Hepatic stellate cell (primary cell): ENCODE measurements at regions not wholly inside any gene's neighbourhood (a gene's known extent, or its start where the extent isn't known, plus 50 kb on each side); places are given as distances from the start of the nearest gene placed in this dataset.
A peak's percentile ranks its signal among the peaks of the same experiment; 100 is the strongest.
"Not testable (repeated sequence)": the region's sequence is repeated elsewhere in the genome, so short reads cannot be mapped to it uniquely, and the experiment has no call there.

ENCODE experiments used
- DNase-seq: peaks from one replicate; pipeline ENCODE4 v3.0.0; 2011; ENCODE audit warnings: low spot score

DNA sequence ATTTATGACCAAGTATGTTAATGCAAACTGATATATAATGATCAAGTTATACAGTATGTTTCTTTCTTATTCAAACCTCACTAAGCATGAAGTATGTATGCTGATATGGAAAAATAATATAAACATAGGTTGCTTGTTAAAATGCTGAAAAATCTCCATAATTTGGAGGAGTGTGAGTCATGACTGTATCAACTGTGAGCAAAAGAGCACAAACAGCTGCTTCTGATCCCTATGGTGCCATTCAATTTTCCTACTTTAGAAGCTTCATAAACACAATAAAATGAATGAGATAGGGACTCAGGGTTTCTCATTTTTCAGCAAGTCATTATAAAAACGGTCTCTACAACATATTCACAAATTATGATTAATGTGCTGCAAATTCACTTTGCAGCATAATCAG, 129.9 kb upstream of the TFPI start:
- DNase-seq = no peak

DNA sequence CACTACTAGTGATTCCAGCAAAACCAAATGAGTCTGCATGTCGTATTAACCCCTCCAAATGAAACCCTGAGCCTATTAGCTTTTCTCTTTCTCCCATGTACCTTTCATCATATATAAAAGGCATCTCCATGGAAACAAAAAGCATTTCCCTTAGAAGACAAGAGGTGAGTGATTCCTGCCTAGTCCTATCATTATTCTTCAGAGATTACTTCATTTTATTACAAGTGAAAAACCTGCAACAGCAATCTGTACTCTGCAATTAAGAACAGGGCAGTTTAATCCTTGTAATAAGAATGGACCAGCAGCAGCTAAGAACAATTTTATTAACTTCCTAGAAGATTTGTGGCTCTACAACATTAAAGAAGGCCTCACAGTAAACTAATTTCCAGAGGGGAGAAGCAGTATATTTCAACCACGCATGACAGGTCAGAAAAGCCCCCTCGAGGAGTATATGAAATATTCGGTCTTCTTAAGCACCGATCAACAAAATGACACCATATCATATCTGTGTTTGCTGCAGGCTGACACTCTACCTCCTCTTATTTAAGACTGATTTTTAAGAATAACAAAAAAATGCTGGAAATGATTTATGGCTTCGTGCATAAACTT, 132.3 kb upstream of the TFPI start:
- no peak for DNase-seq

DNA sequence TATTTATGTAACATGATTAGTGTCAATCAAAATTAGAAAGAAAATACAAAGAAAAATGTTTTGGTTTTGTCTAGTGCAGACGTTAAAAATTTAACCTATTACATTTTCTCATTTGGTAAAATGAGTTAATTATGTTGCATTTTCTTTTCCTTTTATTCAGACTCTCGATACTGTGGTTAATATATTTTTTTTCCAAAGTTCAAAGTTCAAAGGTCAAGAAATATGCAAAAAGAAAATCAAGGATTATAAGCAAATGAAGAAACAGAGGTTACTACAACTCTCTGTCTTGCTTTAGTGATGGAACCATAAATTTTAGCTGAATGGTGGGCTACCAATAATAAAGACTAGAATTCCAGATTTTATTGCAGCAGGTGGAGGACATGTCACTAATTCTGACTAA, 133.3 kb upstream of the TFPI start:
- no peak for DNase-seq

DNA sequence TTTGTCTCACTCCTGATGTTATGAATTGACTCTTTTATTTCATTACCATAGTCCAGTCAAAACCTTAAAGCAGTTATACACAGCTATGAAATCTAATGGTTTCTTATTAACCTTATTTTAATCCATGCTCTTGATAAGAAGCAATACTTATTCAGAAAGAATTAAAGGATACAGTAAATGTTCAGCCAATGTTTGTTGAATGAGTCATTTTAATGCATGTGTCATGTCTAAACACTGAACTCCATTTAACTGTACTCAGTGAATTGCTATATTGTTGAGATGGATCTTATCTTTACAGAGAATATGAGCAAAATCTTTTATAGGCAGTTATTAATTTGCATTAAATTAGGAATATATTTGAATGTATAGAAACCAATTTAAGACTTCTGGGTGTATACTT, 135.1 kb upstream of the TFPI start:
- peak; percentile 3 for DNase-seq

DNA sequence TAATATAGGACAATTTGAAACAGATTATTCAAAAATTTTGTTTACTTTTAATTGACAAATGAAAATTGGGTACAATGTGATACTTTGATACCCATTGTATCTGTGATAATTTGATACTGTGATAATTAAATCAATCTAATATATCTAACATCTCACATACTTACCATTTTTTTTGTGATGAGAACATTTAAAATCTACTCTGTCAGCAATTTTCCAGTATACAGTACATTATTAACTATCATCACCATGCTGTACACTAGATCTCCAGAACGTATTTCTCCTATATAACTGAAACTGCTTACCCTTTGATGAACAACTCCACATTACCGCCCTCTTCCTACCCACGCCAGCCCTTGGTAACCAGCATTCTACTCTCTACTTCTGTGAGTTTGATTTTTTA, 139.7 kb upstream of the TFPI start:
- no peak for DNase-seq

DNA sequence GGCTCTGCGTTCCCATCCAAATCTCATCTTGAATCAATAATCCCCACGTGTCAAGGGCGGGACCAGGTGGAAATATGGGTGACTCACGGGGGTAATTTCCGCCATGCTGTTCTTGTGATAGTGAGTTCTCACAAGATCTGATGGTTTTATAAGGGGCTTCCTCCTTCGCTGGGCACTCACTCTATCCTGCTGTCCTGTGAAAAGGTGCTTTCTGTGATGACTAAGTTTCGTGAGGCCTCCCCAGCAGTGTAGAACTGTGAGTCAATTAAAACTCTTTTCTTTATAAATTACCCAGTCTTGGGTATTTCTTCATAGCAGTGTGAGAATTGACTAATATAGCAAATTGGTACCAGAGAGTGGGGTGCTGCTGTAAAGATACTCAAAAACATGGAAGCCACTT, 142.4 kb upstream of the TFPI start:
- DNase-seq = not testable (repeated sequence)

DNA sequence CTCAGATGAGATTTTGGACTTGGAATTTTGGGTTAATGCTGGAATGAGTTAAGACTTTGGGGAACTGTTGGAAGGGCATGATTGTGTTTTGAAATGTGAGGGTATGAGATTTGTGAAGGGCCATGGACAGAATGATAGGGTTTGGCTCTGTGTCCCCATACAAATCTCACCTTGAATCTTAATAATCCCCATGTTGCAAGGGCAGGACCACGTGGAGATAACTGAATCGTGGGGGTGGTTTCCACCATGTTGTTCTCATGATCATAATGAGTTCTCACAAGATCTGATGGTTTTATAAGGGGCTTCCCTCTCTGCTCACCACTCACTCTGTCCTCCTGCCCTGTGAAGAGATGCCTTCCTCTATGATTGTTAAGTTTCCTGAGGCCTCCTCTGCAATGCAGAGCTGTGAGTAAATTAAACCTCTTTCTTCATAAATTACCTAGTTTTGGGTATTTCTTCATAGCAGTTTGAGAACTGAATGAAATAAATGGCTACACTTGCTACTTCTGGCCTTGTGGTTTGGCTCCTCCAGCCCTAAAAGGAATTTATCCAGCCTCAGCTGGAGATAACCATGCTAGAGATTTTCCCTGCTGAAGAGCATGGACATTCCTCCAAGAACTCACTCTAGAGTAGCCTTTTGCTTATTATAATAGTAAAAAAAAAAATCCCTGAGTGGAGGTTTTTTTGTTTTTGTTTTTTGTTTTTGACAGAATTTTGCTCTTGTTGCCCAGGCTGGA, 144.3 kb upstream of the TFPI start:
- DNase-seq = no peak

DNA sequence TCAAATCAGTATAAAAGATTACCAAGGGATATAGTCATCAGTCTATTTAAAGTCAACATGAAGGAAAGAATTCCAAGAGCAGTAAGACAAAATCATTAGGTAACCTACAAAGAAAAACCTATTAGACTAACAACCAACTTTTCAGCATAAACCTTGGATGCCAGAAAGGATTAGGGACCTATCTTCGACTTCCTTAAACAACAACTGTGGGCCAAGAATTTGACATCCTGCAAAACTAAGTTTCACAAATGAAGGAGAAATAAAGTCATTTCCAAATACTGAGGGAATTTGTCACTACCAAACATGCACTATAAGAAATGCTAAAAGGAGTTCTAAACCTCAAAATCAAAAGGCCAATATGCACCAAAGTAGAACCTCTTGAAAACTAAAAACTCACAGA, 147.9 kb upstream of the TFPI start:
- no peak for DNase-seq

DNA sequence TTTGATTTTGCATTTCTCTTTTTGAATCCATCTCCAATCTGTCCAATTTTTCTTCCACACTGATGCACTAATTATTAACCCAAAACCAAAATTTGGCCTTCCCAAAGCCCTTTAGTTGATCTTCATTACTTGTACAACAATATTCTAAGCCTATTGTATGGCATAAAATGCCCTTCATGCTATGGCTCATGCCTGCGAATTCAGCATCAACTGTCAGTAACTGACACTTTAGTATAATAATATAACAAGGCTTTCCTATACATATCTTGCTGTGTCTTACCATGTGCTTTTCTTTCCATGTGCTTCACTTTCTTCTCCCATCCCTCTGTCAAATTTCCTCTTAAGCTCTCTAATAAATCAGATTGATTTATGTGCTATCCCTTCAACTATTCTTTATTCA, 154.0 kb upstream of the TFPI start:
- DNase-seq = no peak

DNA sequence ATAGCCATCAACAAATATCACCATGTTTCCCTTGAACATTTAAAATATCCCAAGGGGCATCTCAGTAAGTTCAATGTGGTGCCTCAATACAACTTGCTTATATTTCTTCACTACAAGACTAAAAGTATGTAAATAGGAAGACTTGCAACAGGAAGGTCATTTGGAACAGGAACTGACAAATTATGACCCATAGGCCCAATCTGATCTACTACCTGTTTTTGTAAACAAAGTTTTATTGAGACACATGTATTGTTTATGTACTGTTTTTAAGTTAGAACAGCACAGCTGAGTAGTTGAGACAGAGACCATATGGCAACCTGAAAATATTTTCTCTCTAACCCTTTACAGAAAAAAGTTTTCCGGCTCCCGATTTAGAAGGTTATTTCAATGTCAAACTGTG, 154.8 kb upstream of the TFPI start:
- DNase-seq = no peak

DNA sequence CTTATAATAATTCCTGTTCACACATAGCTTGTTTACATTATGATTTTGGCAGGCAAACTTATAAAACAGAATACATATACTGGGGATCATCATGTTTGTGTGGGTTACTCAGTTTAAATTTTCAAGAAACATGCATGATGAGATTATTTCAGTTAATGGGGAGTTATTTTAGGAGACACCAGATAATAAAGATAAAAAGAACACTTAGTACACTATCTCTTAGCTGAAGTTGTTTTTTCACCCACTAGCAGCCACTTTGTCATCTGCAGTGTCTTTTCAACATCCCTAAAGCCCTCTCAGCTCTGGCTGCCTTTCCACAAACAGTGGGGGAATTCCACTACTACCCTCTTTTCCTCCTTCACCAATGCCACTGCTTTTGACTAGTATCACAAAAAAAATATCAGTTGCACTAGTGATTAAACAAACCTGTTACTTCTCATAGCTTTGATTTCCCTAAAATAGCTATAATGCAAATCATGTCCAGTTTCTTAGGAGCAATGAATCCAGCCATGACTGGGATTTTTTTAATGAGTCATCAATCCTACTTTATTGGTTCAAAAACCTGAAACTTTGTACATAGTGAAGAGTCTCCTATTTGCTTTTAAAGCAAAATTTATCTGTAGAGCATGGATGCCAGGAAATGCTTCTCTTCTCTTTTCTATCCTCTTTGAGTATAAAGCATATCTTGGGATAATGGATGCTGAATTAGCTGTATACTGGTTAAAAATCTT, 156.7 kb upstream of the TFPI start:
- no peak for DNase-seq

DNA sequence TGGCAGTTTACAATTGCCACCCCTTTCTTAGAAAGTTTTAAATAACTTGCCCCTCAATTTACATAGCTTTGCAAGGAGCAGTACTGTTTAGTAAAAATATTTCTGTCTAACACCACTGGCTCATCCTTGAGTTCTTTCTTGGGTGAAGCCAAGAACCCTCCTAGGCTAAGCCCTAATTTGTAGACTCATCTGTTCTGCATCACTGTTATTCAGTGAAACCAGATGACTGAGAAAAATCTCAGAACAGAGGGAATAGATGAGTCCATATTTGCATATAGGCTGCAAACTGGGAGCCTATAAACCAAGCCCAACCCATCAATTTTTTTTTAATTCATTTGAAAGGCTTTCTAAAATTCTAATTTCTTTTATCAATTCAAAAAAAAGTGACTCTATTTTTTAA, 161.4 kb upstream of the TFPI start:
- no peak for DNase-seq

DNA sequence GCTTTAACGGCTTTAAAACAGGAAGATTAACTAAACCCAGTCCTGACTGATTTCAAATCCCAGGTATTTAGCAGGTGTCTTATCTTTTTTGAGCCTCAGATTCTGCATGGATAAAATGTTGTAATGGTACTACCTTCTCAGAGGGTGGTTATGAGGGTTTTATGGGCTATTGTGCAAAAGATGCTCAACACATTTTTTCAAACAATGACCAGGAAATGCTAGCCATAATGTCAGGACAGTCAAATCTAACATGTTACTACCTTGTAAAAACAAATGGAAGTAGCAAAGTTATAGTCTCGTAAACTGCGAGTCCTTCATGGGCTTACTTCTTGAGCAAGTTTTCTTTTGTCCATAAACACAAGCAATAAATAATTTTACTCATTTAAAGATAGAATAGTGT, 162.1 kb upstream of the TFPI start:
- DNase-seq = no peak

DNA sequence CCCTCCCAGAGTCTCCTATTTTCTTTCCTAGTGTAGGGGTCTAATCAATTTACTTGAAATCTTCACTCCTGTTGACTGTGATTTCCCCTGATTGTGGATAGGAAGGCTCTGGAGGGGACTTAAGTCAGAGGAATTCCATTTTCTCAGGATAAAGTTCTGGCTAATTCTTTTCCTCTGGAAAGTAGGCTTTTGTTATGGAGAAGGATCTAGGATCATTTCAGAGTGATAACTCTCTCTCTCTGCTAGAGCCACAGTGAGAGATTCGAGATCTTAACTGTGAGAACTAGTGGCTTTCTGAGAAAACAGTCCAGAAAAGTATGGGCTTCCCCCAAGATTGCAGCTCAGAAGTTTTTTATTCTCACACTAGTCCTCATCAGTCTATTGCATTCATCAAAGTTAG, 163.9 kb upstream of the TFPI start:
- DNase-seq = no peak

DNA sequence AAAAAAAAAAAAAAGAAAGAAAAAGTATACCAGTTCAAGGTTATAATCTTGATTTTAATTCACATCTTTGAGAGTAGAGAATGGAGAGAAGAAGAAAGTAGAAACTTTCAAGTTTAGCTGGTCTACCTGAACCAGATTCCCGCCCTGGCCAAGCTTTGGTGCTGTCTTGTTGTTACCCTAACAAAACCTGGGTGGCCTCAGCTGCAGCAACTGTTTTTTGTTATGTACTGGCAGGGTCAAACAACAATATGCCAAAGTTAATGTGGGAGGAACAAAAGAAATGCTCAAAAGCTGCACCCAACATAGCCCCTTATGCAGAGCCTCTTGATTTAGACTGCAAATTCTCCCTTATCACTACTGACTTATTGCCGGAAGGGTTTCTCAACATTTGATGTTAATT, 165.3 kb upstream of the TFPI start:
- no peak for DNase-seq

DNA sequence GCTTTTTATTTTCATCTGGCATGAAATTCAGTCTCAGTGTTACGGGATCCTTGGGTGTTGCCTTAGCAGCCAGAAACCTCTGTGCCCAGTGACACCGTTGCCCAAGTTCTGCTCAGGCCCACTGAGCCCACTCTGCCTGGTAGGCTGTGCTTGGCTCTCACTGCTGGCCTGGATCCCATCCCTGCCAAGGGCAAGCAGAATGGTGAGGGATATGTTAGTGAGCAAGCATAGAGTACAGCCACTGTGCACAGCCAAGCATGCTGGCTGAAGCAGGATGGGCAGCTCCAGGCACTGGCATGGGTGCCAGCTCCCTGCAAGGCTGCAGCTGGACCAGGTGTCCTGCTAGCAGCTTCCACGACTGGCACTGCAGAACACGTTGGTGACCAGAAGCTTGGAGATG, 194.7 kb upstream of the TFPI start:
- DNase-seq = no peak

DNA sequence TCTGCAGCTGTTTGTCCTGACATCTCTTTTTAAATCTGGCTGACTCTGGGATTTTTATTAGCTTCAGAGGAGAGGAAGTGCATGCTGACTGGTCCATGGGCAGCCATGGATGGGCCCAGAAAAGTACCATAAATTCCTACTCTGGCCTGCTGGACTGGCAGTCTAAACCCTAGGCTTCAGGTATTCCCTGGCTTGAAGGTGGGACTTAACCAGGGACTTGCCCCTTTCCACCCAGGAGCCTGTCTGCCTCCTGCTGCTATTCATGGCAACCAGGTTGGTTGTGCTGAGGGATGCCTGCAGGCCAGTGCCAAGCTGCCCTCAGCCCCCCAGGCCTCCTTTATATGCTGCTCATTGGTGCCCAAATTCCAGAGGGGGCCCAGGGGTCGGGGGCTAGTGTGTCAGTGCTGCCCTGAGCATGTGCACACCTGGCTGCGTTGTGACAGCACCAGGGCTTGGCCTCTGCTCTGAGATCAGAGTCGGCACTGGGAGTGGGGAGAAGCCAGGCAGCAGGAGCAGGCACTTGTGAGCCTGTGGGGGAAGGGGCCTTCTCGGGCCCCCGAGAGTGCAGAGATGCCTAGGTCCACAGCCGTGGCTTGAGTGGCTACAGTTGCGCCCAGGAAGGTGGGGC, 195.7 kb upstream of the TFPI start:
- DNase-seq = no peak

DNA sequence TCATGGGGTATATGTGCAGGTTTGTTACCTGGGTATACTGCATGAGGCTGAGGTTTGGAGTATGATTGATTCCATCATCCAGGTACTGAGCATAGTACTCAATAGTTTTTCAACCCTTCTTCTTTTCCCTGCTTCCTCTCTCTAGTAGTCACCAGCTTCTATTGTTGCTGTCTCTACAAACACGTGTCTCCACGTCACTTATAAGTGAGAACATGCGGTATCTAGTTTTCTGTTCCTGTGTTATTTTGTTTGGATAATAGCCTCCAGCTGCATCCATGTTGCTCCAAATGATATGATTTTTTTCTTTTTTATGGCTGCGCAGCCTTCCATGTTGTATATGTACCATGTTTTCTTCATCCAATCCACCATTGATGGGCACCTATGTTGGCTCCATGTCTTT, 214.8 kb upstream of the TFPI start:
- no peak for DNase-seq

DNA sequence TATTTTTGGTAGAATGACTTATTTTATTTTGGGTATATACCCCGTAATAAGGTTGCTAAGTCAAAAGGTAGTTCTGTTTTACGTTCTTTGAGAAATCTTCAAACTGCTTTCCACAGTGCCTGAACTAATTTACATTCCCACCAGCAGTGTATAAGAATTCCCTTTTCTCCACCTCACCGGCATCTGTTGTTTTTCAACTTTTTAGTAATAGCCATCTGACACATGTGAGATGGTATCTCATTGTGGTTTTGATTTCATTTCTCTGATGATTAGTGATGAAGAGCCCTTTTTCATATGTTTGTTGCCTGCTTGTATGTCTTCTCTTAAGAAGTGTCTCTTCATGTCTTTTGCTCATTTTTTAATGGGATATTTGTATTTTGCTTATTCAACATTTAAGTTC, 215.2 kb upstream of the TFPI start:
- DNase-seq = no peak

DNA sequence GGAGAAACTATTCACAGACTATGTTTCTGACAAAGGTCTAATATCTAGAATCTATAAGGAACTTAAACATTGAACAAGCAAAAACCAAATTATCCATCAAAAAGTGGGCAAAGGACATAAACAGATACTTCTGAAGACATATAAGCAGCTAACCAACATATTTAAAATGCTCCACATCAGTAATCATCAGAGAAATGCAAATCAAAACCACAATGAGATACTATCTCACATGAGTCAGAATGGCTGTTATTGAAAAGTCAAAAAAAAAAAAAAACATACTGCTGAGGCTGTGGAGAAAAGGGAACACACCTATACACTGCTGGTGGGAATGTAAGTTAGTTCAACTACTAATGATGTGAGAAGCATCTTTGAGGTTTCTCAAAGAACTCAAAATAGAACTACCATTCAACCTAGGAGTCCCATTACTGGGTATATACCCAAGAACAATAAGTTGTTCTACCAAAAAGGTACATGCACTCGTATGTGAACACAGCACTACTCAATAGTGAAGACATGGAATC, 220.4 kb upstream of the TFPI start:
- no peak for DNase-seq

DNA sequence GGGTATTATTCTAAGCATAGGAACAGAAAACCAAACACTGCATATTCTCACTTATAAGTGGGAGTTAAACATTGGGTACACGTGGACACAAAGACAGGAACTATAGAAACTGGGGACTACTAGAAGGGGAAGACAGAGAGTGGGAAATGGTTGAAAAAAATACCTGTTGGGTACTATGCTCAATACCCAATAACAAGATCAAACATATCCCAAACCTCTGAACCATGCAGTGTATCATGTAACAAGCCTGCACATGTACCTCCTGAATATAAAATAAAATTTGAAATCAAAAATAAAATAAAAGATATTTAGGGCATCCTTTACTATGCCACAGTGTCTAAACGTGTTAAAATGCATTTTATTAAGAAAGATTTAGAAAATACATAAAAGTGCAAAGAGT, 221.0 kb upstream of the TFPI start:
- DNase-seq = no peak

DNA sequence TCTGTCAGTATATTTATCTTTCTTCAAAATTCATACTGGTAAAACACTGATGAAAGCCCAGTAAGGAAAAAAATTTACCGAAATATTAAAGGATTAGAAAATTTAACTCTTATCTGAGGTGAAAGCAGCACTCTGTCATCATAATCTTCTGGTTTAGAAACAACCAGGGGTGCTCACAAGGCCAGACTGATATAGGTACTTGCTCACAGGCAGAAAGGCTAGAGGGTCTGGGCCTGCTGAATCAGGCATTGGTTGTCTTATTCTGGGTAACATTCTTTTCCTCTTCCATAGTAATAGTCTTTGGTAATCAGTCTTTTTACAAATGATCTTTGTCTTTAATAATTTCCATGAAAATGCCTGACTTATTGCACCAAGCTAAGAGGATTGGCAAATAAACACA, 221.4 kb upstream of the TFPI start:
- no peak for DNase-seq

DNA sequence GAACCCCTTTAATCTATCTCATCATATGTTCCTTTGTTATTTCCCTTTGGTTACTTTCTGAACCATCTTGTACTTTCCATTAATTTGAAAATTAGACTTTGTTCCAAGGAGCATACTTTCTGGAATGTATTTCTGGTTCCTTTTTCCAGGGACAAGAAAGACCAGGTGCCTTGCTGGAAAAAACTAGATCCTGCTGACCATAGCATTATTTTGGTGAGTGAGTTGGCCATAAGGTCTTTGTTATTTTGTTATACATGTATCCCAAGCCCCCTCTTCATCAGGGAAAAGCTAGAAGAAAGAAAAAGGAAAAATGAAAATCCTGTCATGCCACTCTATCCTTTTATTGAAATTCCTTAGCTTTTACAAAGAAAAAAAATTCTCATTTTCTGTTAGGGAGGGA, 228.1 kb upstream of the TFPI start:
- DNase-seq = no peak
